H1 (cell line): ENCODE measurements at regions not wholly inside any gene's neighbourhood (a gene's known extent, or its start where the extent isn't known, plus 50 kb on each side); places are given as distances from the start of the nearest gene placed in this dataset.

Experiments
- CEBPB ChIP-seq: IDR thresholded peaks from 2 replicates; pipeline ENCODE4 v1.6.1; 2012; ENCODE audit warnings: low read depth, low read length
- EZH2 ChIP-seq: fragments of 200-600 bp; sonication (generic); IDR thresholded peaks from 2 replicates; pipeline ENCODE4 v1.7.1; 2012; ENCODE audit warnings: low read depth, mild to moderate bottlenecking, moderate library complexity, low read length, inconsistent platforms; ENCODE audit not compliant: severe bottlenecking
- FOSL1 ChIP-seq: IDR thresholded peaks from 2 replicates; pipeline ENCODE4 v1.6.1; 2011; ENCODE audit warnings: mild to moderate bottlenecking, low read depth, low read length, moderate library complexity; ENCODE audit not compliant: insufficient read depth
- GABPA ChIP-seq: IDR thresholded peaks from 2 replicates; pipeline ENCODE4 v1.6.1; 2011; ENCODE audit warnings: mild to moderate bottlenecking, low read length, moderate library complexity, borderline replicate concordance; ENCODE audit not compliant: insufficient read depth
- JUND ChIP-seq: IDR thresholded peaks from 2 replicates; pipeline ENCODE4 v1.6.1; 2011; ENCODE audit warnings: mild to moderate bottlenecking, improper control_type of control experiment, low read length
- POLR2AphosphoS5 ChIP-seq: IDR thresholded peaks from 2 replicates; pipeline ENCODE4 v1.6.1; 2011; ENCODE audit warnings: low read depth, low read length
- RAD21 ChIP-seq, 2 experiments: IDR thresholded peaks in 1 of 2; conservative IDR thresholded peaks in 1 of 2; 2 replicates each; pipeline ENCODE4 v1.6.1; 2011; ENCODE audit warnings: low read depth in 2 of 2, low read length in 2 of 2, improper control_type of control experiment in 1 of 2, inconsistent platforms in 1 of 2, mild to moderate bottlenecking in 1 of 2, moderate library complexity in 1 of 2
- SP2 ChIP-seq: IDR thresholded peaks from 2 replicates; pipeline ENCODE4 v1.6.1; 2012; ENCODE audit warnings: mild to moderate bottlenecking, low read length, inconsistent platforms
- TF ChIP-seq, protein P1 (sequence below): IDR thresholded peaks from 2 replicates; pipeline ENCODE4 v1.6.1; 2011; ENCODE audit warnings: low read length, improper control_type of control experiment
- TF ChIP-seq, protein P2 (sequence below): IDR thresholded peaks from 2 replicates; pipeline ENCODE4 v1.6.1; 2012; ENCODE audit warnings: inconsistent platforms
- TF ChIP-seq, protein P3 (sequence below), 3 experiments: IDR thresholded peaks; 1 replicate in 2 of 3; 2 replicates in 1 of 3; pipeline versions ENCODE4 v1.5.1 to v1.6.1; 2011; ENCODE audit warnings: low read length in 3 of 3, mild to moderate bottlenecking in 3 of 3, inconsistent platforms in 2 of 3, low read depth in 1 of 3, moderate library complexity in 1 of 3; ENCODE audit not compliant: insufficient read depth in 1 of 3; ENCODE audit errors: control extremely low read depth in 1 of 3
- TF ChIP-seq, protein P4 (sequence below): IDR thresholded peaks from 2 replicates; pipeline ENCODE4 v1.6.1; 2012; ENCODE audit warnings: low read length, inconsistent platforms

DNA sequence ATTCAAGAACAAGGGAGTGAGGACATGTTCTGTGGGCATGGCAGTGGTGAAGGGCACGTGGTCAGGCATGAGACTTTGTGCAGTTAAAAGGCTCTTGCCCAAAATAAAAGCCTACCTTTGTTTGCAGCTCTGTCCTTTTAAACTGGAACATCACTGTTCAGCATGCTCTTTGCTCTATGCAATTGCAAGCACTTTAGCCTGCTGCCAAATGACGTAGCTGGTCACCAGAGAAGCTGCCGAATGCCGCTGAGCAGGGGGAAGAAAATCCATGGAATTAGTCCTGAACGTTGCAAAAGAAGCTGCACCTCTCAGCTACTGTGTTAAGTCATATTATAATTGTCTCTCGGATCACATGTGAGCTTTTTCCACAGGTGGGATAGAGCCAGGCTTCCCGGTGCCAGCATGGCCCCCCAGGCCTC, 176.3 kb upstream of the DIO2 start:
- TF ChIP-seq JUND (no peak), GABPA (no peak), SP2 (no peak), FOSL1 (no peak), CEBPB (no peak), POLR2AphosphoS5 (no peak), RAD21 (IDR thresholded peaks at IDR 0.05 in 1 of 2, conservative IDR thresholded peaks at IDR 0.05 in 1 of 2; ENCODE audit: low read depth in 2 of 2, low read length in 2 of 2) (no peak), EZH2 (no peak)
- TF ChIP-seq, protein P1, sequence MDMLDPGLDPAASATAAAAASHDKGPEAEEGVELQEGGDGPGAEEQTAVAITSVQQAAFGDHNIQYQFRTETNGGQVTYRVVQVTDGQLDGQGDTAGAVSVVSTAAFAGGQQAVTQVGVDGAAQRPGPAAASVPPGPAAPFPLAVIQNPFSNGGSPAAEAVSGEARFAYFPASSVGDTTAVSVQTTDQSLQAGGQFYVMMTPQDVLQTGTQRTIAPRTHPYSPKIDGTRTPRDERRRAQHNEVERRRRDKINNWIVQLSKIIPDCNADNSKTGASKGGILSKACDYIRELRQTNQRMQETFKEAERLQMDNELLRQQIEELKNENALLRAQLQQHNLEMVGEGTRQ, result no peak
- TF ChIP-seq, protein P2, sequence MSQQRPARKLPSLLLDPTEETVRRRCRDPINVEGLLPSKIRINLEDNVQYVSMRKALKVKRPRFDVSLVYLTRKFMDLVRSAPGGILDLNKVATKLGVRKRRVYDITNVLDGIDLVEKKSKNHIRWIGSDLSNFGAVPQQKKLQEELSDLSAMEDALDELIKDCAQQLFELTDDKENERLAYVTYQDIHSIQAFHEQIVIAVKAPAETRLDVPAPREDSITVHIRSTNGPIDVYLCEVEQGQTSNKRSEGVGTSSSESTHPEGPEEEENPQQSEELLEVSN, result no peak
- TF ChIP-seq, protein P3, sequence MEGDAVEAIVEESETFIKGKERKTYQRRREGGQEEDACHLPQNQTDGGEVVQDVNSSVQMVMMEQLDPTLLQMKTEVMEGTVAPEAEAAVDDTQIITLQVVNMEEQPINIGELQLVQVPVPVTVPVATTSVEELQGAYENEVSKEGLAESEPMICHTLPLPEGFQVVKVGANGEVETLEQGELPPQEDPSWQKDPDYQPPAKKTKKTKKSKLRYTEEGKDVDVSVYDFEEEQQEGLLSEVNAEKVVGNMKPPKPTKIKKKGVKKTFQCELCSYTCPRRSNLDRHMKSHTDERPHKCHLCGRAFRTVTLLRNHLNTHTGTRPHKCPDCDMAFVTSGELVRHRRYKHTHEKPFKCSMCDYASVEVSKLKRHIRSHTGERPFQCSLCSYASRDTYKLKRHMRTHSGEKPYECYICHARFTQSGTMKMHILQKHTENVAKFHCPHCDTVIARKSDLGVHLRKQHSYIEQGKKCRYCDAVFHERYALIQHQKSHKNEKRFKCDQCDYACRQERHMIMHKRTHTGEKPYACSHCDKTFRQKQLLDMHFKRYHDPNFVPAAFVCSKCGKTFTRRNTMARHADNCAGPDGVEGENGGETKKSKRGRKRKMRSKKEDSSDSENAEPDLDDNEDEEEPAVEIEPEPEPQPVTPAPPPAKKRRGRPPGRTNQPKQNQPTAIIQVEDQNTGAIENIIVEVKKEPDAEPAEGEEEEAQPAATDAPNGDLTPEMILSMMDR (IDR thresholded peaks at IDR 0.05; ENCODE audit: control extremely low read depth in 1 of 3, insufficient read depth in 1 of 3, low read depth in 1 of 3, low read length in 3 of 3), result no peak
- TF ChIP-seq, protein P4, sequence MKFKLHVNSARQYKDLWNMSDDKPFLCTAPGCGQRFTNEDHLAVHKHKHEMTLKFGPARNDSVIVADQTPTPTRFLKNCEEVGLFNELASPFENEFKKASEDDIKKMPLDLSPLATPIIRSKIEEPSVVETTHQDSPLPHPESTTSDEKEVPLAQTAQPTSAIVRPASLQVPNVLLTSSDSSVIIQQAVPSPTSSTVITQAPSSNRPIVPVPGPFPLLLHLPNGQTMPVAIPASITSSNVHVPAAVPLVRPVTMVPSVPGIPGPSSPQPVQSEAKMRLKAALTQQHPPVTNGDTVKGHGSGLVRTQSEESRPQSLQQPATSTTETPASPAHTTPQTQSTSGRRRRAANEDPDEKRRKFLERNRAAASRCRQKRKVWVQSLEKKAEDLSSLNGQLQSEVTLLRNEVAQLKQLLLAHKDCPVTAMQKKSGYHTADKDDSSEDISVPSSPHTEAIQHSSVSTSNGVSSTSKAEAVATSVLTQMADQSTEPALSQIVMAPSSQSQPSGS, result no peak
